PFSK-1 (cell line): ENCODE measurements at regions not wholly inside any gene's neighbourhood (a gene's known extent, or its start where the extent isn't known, plus 50 kb on each side); places are given as distances from the start of the nearest gene placed in this dataset.

Experiments used
- POLR2AphosphoS5 ChIP-seq: IDR thresholded peaks from 2 replicates; pipeline ENCODE4 v1.6.1; 2012; ENCODE audit warnings: low read depth, mild to moderate bottlenecking, control low read depth, low read length, moderate library complexity
- REST ChIP-seq, 2 experiments: IDR thresholded peaks; 2 replicates each; pipeline versions ENCODE4 v1.6.1 to v1.8.0; 2011 to 2012; ENCODE audit warnings: low read depth in 2 of 2, low read length in 2 of 2, control low read depth in 1 of 2, inconsistent platforms in 1 of 2, mild to moderate bottlenecking in 1 of 2, moderate library complexity in 1 of 2; ENCODE audit not compliant: insufficient read depth in 1 of 2
- SIN3A ChIP-seq: IDR thresholded peaks from 2 replicates; pipeline ENCODE4 v1.6.1; 2012; ENCODE audit warnings: mild to moderate bottlenecking, low read length, moderate library complexity, borderline replicate concordance; ENCODE audit not compliant: insufficient read depth
- TAF1 ChIP-seq: IDR thresholded peaks from 2 replicates; pipeline ENCODE4 v1.6.1; 2012; ENCODE audit warnings: low read length, control low read depth, borderline replicate concordance; ENCODE audit not compliant: insufficient read depth

GRCh38 chr10:64234489-64234888 is 713.3 kb downstream of the REEP3 start:
- no peak for TF ChIP-seq POLR2AphosphoS5
- no peak for TF ChIP-seq TAF1
- no peak for TF ChIP-seq SIN3A
- TF ChIP-seq REST (IDR thresholded peaks at IDR 0.05; ENCODE audit: insufficient read depth in 1 of 2, low read depth in 2 of 2, low read length in 2 of 2) = no peak
